ENCODE measurements at regions not wholly inside any gene's neighbourhood (a gene's known extent, or its start where the extent isn't known, plus 50 kb on each side); places are given as distances from the start of the nearest gene placed in this dataset.

DNA sequence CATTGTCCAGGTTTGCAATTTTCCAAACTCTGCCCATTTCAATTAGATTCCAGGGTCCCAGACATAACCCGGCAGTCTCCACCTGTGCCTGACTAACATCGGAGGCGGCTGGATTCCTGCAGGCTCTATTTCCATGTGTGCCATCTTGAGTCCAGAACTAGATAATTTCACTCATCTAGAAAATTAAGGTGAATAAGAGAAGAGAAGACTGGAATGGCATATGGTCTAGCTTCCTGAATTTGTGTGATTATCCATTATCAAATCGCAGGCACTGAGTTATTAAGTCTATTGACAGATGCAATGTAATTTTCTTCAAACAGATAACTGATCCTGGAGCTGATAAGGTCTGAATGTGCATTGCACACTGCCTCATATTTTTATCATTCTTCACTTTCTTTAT lies 305.2 kb downstream of the ETAA1 start:
- H3K36me3 Mint-ChIP-seq (ENCODE audit: low read depth): no peaks in the 10 kb centered on the region
- ATAC-seq (no peak), DNase-seq (no peak)
- H3K27me3 Mint-ChIP-seq: peaks cover 12% of the 10 kb centered on the region
- H3K4me1 Mint-ChIP-seq: no peaks in the 10 kb centered on the region
- no peak overlapping the region for H3K4me3 Mint-ChIP-seq
- H3K27ac Mint-ChIP-seq: no peak overlapping the region
- no peaks in the 10 kb centered on the region for H3K9me3 ChIP-seq (ENCODE audit: control insufficient read depth, low read length, poor library complexity, severe bottlenecking)

- no peaks in the 10 kb centered on the region for H3K9me3 ChIP-seq (ENCODE audit: control insufficient read depth, low read length, poor library complexity, severe bottlenecking)
- Mint-ChIP-seq H3K4me1 (no peaks in the 10 kb centered on the region), H3K27me3 (peaks cover 12% of the 10 kb centered on the region), H3K4me3 (no peak overlapping the region), H3K36me3 (ENCODE audit: low read depth) (no peaks in the 10 kb centered on the region), H3K27ac (no peak overlapping the region)
- ATAC-seq: no peak
- DNase-seq: no peak
Observed at GRCh38 chr2:67702937-67703336, 305.8 kb downstream of the ETAA1 start.

DNA sequence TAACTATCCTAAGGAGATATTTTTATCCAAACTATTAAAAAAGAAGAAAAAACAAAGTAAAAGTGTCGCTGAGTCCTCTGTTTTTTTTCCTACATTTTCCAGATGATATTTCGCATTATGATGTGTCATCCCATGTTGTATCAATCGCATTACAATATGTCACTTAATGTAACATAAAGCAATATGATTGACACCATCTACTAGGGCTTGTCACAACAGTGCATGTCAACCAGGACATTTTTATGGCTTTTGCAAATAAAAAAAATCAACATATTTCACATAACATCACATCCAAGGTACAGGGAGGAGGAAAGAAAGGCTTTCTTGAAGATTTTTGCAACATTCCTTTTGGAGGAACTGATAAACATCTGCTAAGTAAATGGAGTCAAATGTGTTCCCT lies 308.9 kb downstream of the ETAA1 start:
- no peaks in the 10 kb centered on the region for H3K4me1 Mint-ChIP-seq
- peaks cover 12% of the 10 kb centered on the region for H3K27me3 Mint-ChIP-seq
- DNase-seq: no peak
- H3K27ac Mint-ChIP-seq: no peak overlapping the region
- ATAC-seq: no peak
- H3K4me3 Mint-ChIP-seq: no peak overlapping the region
- no peaks in the 10 kb centered on the region for H3K36me3 Mint-ChIP-seq (ENCODE audit: low read depth)
- H3K9me3 ChIP-seq (ENCODE audit: control insufficient read depth, low read length, poor library complexity, severe bottlenecking): no peaks in the 10 kb centered on the region

- Mint-ChIP-seq H3K4me1 (no peaks in the 10 kb centered on the region), H3K36me3 (ENCODE audit: low read depth) (no peaks in the 10 kb centered on the region), H3K27ac (no peak overlapping the region), H3K27me3 (peaks cover 12% of the 10 kb centered on the region), H3K4me3 (no peak overlapping the region)
- ATAC-seq (no peak), DNase-seq (no peak)
- H3K9me3 ChIP-seq (ENCODE audit: control insufficient read depth, low read length, poor library complexity, severe bottlenecking): no peaks in the 10 kb centered on the region
Observed at GRCh38 chr2:67707896-67708295, 310.8 kb downstream of the ETAA1 start.

DNA sequence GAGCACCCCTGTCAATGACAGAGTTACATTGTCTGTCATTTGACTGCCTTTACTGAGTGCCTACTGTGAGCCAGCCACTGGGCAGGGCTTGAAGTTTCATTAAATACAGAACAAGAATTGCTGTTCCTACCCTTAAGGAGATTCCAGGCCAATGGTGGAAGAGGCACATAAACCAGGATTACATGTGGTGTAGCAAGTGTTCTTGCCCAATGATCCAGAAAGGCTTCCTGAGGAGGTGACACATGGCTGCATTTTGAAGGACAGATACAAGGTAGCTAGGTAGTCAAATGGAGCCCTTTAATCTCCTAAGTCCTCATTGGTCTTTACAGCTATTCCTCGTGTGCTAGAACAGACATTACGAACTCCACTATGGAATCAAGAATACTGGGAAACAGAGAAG lies 312.7 kb downstream of the ETAA1 start:
- Mint-ChIP-seq H3K4me3 (no peak overlapping the region), H3K4me1 (no peaks in the 10 kb centered on the region), H3K27ac (no peak overlapping the region), H3K36me3 (ENCODE audit: low read depth) (no peaks in the 10 kb centered on the region), H3K27me3 (peaks cover 12% of the 10 kb centered on the region)
- no peaks in the 10 kb centered on the region for H3K9me3 ChIP-seq (ENCODE audit: control insufficient read depth, low read length, poor library complexity, severe bottlenecking)
- ATAC-seq (no peak), DNase-seq (no peak)

GRCh38 chr2:67712484-67712883 lies 315.4 kb downstream of the ETAA1 start:
- Mint-ChIP-seq H3K27me3 (no peaks in the 10 kb centered on the region), H3K27ac (no peak overlapping the region), H3K36me3 (ENCODE audit: low read depth) (no peaks in the 10 kb centered on the region), H3K4me1 (no peaks in the 10 kb centered on the region), H3K4me3 (no peak overlapping the region)
- DNase-seq (no peak), ATAC-seq (no peak)
- H3K9me3 ChIP-seq (ENCODE audit: control insufficient read depth, low read length, poor library complexity, severe bottlenecking): no peaks in the 10 kb centered on the region

DNA sequence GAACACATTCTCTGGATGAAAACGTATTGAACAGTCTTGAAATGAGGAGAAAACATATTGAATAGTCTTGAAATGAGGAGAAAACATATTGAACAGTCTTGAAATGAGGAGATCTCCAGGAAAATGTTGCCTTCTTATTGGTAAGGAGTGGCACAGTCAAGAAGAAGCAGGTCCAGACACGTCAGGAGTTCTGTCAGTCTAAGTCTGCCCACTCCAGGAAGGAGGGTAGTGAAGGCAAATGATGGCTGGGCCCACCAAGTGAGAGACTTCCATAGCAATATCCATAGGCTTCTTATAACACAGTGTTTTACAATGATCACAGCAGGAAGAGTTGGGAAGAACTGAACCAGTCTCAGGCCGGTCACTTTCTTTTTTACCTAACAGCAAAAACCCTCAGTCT lies 316.2 kb downstream of the ETAA1 start:
- Mint-ChIP-seq H3K27ac (no peak overlapping the region), H3K4me3 (no peak overlapping the region), H3K27me3 (no peaks in the 10 kb centered on the region), H3K36me3 (ENCODE audit: low read depth) (no peaks in the 10 kb centered on the region), H3K4me1 (no peaks in the 10 kb centered on the region)
- ATAC-seq: no peak
- no peak for DNase-seq
- H3K9me3 ChIP-seq (ENCODE audit: control insufficient read depth, low read length, poor library complexity, severe bottlenecking): no peaks in the 10 kb centered on the region

GRCh38 chr2:67716895-67717396 lies 319.8 kb downstream of the ETAA1 start:
- H3K4me3 Mint-ChIP-seq: no peak overlapping the region

DNA sequence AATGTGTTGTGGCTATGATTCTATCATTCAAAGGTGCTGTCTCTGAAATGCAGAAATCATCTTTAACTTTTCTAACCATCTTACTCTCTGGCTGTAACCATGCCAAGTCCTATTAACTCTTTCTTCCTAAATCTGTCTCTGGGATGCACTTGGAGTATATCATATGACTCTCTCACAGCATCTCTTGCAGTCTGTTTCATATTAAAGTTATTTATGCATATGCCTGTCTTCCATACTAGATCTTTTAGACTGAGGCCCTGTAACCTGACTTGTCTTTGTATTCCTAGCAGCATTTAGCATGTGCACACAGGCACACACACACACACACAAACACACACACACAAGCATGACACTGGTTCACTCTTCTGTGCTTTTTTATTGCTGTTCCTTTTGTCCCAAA lies 320.6 kb downstream of the ETAA1 start:
- H3K9me3 ChIP-seq (ENCODE audit: control insufficient read depth, low read length, poor library complexity, severe bottlenecking): no peaks in the 10 kb centered on the region
- ATAC-seq (no peak), DNase-seq (no peak)
- Mint-ChIP-seq H3K27me3 (peaks cover 5% of the 10 kb centered on the region), H3K4me1 (no peaks in the 10 kb centered on the region), H3K4me3 (no peak overlapping the region), H3K27ac (no peak overlapping the region), H3K36me3 (ENCODE audit: low read depth) (no peaks in the 10 kb centered on the region)

More at GRCh38 chr2:67716895-67717396, 319.8 kb downstream of the ETAA1 start:
- H3K9me3 ChIP-seq (ENCODE audit: control insufficient read depth, low read length, poor library complexity, severe bottlenecking): no peaks in the 10 kb centered on the region
- Mint-ChIP-seq H3K4me1 (no peaks in the 10 kb centered on the region), H3K36me3 (ENCODE audit: low read depth) (no peaks in the 10 kb centered on the region), H3K27ac (no peak overlapping the region), H3K27me3 (peaks cover 5% of the 10 kb centered on the region)
- ATAC-seq (no peak), DNase-seq (no peak)

DNA sequence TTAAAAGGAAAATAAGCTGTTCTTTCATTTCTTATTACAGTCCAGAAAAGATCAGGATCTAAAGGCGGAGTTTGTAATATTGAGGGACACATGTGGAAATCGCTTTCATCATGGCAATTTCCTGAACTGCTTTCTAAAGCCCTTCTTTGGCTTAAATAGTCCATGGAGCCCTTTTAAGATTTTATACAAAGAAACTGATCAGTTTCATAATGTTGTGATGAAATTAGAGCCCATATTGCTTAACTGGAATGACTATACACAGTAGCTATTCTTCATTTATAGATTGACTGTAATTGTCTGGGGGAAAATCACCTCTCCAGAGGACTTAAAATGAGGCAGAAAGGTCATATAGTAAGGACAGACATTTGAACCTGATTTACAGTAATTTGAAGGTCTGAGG lies 322.2 kb downstream of the ETAA1 start:
- no peaks in the 10 kb centered on the region for H3K4me1 Mint-ChIP-seq
- no peaks in the 10 kb centered on the region for H3K36me3 Mint-ChIP-seq (ENCODE audit: low read depth)
- peaks cover 11% of the 10 kb centered on the region for H3K27me3 Mint-ChIP-seq
- H3K9me3 ChIP-seq (ENCODE audit: control insufficient read depth, low read length, poor library complexity, severe bottlenecking): no peaks in the 10 kb centered on the region
- no peak overlapping the region for H3K4me3 Mint-ChIP-seq
- H3K27ac Mint-ChIP-seq: no peak overlapping the region
- DNase-seq: no peak
- ATAC-seq: no peak

DNA sequence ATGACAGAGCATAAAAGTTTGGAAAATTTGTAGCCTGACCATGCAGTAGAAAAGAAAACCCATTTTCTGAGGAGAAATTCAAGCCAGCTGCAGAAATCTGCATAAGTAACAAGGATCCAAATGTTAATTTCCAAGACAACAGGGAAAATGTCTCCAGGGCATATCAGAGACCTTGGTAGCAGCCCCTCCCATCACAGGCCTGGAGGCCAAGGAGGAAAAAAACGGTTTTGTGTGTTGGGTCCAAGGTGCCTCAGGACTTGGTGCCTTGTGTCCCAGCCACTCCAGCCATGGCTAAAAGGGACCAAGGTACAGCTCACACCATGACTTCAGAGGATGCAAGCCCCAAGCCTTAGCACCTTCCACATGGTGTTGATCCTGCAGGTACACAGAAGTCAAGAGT lies 324.4 kb downstream of the ETAA1 start:
- DNase-seq (no peak), ATAC-seq (no peak)
- H3K9me3 ChIP-seq (ENCODE audit: control insufficient read depth, low read length, poor library complexity, severe bottlenecking): no peaks in the 10 kb centered on the region
- Mint-ChIP-seq H3K27ac (no peak overlapping the region), H3K4me1 (no peaks in the 10 kb centered on the region), H3K4me3 (no peak overlapping the region), H3K27me3 (peaks cover 16% of the 10 kb centered on the region), H3K36me3 (ENCODE audit: low read depth) (no peaks in the 10 kb centered on the region)

- H3K4me3 Mint-ChIP-seq: no peak overlapping the region
- DNase-seq (no peak), ATAC-seq (no peak)
- H3K4me1 Mint-ChIP-seq: no peaks in the 10 kb centered on the region
- peaks cover 12% of the 10 kb centered on the region for H3K27me3 Mint-ChIP-seq
- no peak overlapping the region for H3K27ac Mint-ChIP-seq
- H3K36me3 Mint-ChIP-seq (ENCODE audit: low read depth): no peaks in the 10 kb centered on the region
- no peaks in the 10 kb centered on the region for H3K9me3 ChIP-seq (ENCODE audit: control insufficient read depth, low read length, poor library complexity, severe bottlenecking)
Observed at GRCh38 chr2:67724261-67724660, 327.1 kb downstream of the ETAA1 start.

DNA sequence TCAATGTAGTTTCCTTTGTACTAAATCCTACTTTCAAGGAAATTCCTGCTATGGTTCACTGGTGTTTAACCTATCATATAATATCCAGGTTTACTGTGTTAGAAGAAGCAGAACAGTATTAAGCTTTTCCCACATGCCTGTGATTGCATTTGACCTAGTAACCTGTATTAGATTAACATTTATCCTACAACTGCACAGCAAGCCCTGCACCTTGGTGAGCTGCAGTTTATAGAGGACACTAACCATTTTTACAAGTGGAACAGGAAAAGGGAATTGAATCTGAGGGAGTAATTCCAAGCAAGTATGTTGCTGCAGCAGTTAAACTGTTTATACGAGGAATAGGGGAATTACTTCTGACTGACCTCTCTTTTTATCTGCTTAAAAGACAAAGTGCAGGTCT lies 328.6 kb downstream of the ETAA1 start:
- no peak for DNase-seq
- no peak overlapping the region for H3K27ac Mint-ChIP-seq
- H3K27me3 Mint-ChIP-seq: peaks cover 11% of the 10 kb centered on the region
- H3K36me3 Mint-ChIP-seq (ENCODE audit: low read depth): no peaks in the 10 kb centered on the region
- no peak overlapping the region for H3K4me3 Mint-ChIP-seq
- no peak for ATAC-seq
- no peaks in the 10 kb centered on the region for H3K9me3 ChIP-seq (ENCODE audit: control insufficient read depth, low read length, poor library complexity, severe bottlenecking)
- no peaks in the 10 kb centered on the region for H3K4me1 Mint-ChIP-seq

- Mint-ChIP-seq H3K36me3 (ENCODE audit: low read depth) (no peaks in the 10 kb centered on the region), H3K4me1 (no peaks in the 10 kb centered on the region), H3K27ac (no peak overlapping the region), H3K27me3 (peaks cover 11% of the 10 kb centered on the region), H3K4me3 (no peak overlapping the region)
- ATAC-seq (no peak), DNase-seq (no peak)
- H3K9me3 ChIP-seq (ENCODE audit: control insufficient read depth, low read length, poor library complexity, severe bottlenecking): no peaks in the 10 kb centered on the region
Observed at GRCh38 chr2:67726416-67726815, 329.3 kb downstream of the ETAA1 start.

DNA sequence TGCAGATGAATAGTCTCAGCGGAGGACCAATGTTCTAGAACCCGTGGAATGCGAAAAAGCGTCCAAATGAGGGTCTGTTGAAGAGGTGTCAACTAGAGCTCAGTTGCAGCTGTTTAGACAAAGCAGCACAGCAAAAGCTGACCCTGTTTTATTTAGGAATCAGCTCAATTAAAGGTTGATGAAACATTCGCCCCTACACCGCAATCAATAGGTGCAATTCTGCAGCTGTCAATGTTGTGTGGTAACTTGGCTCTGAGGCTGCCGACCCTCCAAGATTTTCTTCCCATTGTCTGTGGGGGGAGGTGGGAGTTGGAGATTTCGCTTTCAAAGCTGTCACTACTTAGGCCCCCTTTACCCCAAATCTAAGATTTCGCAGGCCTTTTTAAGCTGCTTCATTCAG lies 330.0 kb downstream of the ETAA1 start:
- ATAC-seq: no peak
- no peaks in the 10 kb centered on the region for H3K9me3 ChIP-seq (ENCODE audit: control insufficient read depth, low read length, poor library complexity, severe bottlenecking)
- no peaks in the 10 kb centered on the region for H3K4me1 Mint-ChIP-seq
- peaks cover 11% of the 10 kb centered on the region for H3K27me3 Mint-ChIP-seq
- no peak overlapping the region for H3K4me3 Mint-ChIP-seq
- no peak for DNase-seq
- no peak overlapping the region for H3K27ac Mint-ChIP-seq
- H3K36me3 Mint-ChIP-seq (ENCODE audit: low read depth): no peaks in the 10 kb centered on the region

Measured in T-helper 17 cell (primary cell).